GM19328 (cell line): ENCODE measurements at regions not wholly inside any gene's neighbourhood (a gene's known extent, or its start where the extent isn't known, plus 50 kb on each side); places are given as distances from the start of the nearest gene placed in this dataset.
"Not testable (repeated sequence)": the region's sequence is repeated elsewhere in the genome, so short reads cannot be mapped to it uniquely, and the experiment has no call there.

Experiments
- ATAC-seq: cut with Tn5 transposase; IDR thresholded peaks from one replicate; pipeline ENCODE4 v1.9.1; 2021; ENCODE audit warnings: mild to moderate bottlenecking, moderate library complexity; ENCODE audit not compliant: unreplicated experiment

DNA sequence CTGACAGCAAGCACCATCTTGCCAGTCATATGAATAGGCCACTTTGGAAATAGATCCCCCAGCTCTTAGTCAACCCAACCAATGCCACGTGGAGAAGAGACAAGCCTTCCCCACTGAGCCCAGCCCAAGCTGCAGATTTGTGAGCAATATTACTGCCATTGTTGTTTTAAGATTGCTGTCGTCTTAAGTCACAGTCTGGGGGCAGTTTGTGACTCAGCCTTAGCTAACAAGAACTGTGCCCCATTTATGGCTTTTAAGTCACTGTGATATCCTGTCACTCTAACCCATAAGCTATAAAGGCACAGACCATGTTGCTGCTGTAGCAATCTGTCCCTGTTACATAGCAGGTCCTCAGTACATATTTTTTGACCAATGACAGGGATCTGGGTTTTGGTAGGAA lies 464.2 kb downstream of the MED13L start:
- no peak for ATAC-seq

DNA sequence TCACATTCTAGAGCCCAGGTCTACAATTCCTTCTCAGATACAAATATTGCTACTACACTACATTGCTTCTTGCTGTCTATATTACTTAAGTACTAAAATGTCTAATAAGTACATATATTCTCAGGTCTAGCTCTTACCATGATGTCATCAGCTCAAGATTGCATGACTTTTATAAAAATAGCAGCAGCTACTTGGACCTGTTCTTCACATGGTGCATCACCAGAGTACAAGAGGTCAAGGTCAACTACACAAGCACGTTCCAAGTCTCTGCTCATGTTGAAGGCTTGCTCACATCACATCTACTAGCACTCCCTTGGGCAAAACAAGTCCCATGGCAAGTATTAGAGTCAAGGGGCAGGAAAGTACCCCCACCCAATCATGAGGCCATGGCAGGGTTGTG lies 465.6 kb downstream of the MED13L start:
- no peak for ATAC-seq

DNA sequence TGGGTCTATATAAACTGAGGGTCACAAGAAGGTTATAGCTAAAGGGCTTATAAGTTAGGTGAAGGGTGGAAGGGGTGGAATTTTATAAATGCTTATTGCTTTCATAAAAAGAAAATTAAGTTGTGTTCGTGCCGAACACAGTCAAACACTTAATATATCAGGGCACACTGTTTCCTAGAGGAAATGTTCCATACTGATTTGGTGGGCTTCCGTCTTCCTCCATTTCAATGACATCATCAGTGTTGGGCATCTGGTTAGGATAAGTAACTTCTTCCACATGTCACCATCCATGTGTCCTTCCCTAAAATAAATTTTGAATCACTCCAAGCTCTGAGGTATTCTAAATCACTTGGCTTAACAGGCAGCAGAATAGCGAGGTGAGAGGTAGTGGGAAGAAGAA lies 466.4 kb downstream of the MED13L start:
- ATAC-seq, result no peak

DNA sequence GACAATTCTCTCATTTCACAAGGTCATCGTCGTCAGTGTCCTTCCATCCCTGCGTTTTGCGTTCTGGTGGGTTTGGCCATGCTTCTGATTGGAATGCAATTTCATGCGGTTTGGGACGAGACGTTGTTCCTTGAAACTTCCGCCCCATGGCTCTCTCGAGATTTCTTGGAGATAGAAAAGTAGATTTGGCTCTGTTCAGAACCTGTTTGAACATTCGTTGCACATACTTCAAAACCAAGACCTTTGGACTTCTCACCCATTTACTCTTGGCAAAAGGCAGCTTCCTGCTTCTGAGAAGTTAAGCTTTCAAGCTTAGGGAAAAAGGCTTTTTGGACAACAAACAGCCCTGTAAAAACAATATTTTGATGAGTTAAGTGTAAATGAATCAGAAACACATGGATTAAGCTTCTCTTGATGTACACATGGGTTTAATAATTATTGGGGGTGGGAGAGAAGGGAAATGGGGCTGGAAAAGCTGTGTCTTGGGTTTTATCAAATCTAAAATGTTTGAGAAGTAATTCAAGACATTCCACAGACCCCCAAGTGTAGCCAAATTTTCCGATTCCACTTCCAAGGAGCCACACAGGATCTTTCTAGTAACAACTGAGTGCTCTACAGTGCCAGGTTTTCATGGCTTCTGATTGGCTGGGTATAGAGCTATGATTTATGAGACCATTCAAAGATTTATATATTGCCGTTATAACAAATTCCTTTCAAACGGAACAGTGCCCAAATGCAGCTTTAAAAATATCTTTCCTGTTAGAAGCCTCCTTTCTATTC lies 467.2 kb downstream of the MED13L start:
- ATAC-seq, result no peak

DNA sequence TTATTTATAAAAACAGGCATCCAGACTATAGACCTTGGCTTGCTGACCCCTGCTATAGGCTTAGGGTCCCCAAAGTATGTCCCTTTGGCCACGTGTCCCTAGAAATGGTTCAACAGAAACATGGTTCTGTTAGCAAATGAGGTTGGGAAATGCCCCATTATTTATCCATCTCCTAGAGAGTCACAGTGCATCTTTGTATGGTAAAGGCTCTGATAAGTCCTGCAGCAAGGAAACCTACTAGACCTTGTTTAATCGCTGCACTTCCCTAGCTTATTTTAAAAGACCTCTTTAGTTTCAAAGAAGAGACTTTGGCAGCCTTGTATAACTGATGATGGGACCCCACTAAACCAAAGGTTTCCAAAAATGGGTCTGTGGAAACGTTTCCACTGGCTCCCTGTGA lies 471.5 kb downstream of the MED13L start:
- ATAC-seq, result no peak

DNA sequence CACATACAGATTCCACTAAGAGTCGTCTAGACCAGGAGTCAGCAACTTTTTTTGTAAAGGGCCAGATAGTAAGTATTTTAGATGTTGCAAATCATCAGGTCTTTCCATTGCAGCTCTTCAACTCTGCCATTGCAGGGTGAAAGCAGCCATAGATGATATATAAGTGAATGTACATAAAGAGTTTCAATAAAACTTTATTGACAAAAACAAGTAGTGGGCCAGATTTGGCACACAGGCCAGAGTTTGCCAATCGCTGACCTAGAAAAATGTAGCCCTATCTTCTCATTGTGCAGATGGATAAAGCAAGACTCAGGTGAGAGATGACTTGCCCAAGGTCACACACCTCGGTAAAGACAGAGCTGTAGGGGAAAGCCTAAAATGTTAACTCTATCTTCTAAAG lies 474.7 kb downstream of the MED13L start:
- no peak for ATAC-seq

DNA sequence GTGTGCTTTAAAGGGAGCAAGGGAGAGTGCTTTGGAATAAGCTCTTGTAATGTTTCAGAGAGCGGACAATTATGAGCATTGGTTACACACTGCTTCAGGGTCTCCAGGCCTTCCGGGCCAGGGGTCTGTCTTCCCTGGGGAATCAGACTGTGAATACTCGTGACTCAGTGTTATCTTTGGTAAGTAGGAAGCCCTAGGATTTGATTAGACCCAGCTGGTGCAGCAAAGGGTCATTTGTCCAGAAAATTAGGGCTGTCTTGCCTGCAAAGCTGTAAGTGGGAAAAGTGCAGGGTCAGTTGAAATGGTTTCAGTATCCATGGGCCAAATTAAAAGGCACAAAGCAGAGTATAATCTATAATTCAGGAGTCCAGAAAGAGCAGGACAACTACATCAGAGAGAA lies 475.6 kb downstream of the MED13L start:
- no peak for ATAC-seq

DNA sequence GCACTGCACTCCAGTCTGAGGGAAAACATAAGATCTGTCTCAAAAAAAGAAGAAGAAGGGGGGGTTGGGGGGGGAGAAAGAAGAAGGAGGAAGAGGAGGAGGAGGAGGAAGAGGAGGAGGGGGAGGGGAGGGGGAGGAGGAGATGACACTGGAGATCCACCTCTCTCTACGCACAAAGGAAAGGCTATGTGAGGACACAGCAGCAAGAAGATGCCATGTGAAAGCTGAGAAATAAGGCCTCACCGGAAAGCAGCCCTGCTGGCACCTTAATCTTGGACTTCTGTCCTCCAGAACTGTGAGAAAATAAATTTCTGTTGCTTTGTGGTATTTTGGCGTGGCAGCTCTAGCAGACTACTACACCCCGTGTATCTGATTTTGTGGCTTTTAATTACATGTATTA lies 477.9 kb downstream of the MED13L start:
- no peak for ATAC-seq

DNA sequence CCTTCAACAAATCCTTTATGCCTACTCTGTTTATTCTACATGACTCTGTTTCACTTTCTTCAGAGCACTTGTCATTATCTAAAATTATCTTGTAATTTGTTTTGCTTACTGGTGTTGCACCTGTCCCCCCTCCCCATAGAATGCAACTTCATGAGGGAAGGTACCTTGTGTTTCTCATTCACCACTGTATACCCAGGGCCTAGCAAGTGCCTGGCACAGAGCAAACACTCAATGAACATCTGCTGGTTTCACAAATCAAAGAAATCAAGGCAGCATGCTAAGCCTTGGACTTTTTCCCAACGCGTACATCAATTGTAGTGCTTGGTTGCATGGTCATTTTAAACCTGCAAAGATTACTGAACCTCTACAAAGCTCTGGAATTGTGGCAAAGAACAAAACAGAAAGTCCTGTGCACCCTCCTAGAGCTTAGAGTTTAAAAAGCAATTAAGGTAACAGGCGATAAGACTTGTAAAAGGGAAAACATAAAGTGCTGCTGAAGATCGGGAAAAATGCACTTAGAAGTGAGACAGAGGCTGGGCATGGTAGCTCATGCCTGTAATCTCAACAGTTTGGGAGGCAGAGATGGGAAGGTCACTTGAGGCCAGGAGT lies 479.1 kb downstream of the MED13L start:
- no peak for ATAC-seq

DNA sequence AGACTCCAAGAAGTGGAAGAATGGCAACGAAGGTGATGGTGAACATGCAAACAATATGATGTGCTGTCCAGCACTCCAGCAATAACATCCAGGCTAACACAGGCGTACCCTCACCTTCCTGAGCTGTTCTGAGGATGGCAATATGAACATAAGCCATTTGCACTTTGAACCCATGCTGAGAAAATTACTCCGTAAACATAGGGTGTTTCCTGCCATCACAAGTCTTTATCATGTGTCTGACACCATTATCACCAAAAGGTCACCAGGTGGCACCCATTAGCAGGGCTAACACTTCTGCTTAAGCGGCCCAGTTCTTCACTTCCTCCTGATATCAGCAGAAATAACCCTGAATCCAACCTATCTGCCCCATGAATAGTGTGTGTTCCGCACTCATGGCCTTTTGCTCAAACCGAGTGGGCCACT lies 482.8 kb downstream of the MED13L start:
- no peak for ATAC-seq

DNA sequence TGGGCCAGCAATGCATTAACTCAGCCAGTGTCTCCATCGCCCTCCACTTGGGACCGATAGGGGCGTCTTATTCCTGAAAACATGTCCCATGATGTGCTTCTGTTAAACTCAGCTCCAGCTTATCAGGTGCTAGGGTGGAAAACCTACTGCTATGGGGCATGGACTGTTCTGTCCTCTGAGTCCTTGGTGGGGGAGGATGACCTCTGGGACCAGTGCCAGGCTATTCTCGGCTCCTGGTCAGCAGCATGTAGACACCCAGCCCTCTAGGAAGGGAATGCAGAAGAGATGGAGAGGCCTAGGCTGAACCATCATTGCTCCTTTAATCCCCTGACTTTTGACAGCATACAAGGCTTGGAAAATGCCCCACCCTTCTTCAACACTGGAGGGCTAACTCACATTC lies 486.2 kb downstream of the MED13L start:
- ATAC-seq, result no peak

DNA sequence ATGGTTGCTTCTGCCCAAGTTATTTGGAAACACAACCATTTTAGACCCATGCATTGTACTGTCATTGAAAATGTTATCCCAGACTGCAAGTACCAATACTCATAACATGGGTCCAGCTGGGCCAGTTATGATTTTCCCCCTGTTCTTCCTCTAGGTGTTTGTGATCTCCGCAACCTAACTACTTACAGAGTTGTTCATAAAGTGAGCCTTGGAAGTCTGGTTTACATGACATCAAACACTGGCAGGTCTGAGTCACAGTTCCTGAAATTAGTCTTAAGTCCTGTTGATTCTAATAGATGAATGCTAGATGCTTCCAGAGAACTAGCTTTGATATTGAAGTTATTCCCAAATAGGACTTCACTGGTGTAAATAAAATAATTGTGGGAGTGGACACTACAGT lies 487.0 kb downstream of the MED13L start:
- no peak for ATAC-seq

DNA sequence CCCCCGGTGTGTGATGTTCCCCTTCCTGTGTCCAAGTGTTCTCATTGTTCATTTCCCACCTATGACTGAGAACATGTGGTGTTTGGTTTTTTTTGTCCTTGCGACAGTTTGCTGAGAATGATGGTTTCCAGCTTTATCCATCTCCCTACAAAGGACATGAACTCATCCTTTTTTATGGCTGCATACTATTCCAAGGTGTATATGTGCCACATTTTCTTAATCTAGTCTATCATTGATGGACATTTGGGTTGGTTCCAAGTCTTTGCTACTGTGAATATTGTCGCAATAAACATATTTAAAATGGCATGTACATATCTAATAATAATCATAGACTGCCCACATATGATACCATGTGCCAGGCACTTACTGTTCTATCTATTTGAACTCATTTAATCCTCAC lies 491.0 kb downstream of the MED13L start:
- not testable (repeated sequence) for ATAC-seq

DNA sequence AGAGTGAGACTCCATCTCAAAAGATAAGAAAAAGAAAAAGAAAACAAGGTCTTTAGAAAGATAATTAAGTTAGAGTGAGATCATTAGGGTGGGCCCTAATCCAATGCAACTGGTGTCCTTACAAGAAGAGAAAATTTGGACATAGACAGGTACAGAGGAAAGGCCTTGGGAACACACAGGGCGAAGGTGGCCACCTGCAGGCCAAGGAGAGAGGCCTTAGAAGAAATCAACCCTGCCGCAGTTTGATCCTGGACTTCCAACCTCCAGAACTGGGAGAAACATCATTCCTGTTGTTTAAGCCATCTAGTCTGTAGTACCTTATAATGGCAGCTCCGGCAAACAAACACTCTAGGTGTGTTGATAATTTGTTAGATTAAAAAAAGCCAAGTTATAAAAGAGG lies 491.9 kb downstream of the MED13L start:
- ATAC-seq, result no peak

DNA sequence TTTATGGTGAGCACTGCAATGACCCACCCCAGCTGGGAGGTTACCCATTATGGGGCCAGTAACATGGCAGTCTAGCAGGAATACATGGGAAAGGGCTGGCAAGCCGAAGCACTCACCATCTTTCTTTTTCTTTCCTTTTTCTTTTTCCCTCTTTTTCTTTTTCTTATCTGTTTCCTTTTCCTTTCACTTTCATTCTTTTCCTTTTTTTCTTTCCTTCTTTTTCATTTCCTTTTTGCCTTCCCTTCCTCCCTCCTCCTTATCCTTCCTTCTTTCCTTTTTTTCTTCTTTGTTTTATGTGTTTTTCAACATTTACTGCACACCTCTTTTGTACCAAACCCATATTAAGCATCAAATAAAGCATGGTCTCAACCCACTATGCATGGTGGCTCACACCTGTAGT lies 501.1 kb downstream of the MED13L start:
- no peak for ATAC-seq

DNA sequence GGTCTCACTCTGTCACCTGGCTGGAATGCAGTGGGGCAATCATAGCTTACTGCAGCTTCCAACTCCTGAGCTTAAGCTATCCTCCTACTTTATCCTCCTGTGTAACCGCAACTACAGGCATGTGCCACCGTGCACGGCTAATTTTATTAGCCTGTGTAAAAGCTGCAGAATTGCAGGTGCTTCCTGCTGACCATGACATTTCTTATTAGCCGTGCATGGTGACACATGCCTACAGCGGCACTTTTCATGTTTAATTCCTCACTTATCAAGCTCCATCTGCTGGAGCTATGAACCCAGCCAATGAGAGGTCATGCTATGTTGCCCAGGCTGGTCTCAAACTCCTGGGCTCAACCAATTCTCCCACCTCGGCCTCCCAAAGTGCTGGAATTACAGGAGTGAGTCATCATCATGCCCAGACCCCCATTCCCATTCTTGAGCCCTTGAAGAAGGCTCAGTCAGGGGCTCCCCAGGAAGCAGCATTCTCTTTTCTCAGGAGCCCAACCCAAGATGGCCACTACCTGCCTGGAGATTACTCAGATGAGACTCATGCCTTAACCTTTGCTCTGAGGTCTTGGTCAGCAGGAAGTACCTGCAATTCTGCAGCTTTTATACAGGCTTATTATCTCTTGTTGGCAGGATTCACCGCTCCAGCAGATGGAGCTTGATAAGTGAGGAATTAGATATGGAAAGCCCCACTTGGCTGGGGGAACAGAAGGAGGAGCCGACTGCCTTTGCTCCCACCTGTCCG lies 503.2 kb downstream of the MED13L start:
- no peak for ATAC-seq

DNA sequence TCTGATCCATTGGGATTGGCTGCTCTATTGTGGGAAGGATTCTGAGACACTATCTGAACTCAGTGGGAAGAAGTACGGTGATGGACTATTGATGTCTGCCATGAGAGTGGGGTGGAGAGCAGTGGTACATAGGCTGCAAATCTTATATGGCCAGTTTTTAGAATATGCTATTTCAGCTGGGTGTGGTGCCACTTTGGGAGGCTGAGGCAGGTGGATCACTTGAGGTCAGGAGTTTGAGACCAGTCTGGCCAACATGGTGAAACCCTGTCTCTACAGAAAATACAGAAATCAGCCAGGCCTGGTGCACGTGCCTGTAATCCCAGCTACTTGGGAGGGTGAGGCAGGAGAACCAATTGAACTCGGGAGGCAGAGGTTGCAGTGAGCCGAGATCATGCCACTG lies 505.9 kb downstream of the MED13L start:
- ATAC-seq, result no peak

DNA sequence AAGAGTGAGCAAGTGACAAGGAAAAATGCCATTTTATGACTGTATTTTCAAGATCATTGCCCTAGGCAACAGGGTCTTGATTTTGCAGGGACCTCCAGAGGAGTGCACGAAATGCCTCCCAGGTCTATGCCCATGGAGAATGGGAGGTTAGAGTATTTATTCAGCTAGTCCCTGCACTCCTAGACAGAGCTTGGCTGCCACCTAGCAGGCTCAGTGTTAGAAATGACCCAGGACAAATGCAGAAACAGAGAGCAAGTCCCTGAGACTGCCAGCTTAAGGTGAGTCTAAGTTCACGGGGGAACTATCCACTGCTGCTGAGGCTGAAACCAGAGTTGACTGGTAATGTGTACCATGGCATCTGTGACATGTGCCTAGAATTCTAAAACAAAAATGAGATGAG lies 506.4 kb downstream of the MED13L start:
- no peak for ATAC-seq

DNA sequence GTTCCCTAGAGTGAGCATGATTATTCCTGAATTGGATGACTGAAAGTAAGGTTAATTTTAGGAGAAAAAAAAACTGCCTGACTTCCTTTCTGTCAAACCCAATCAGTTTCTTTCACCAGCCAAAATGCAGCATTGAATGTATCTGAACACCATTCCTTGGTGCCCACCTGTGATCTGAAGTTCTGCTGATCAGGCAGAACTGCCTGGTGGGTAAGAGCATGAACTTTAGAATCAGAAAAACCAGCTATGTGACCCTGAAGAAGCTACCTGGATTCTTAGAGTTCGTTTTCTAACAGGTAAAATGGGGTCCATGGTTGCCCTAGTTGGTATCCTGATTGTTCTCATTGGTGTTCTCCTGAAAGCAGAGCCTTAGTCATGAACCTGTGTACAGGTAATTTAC lies 506.9 kb downstream of the MED13L start:
- no peak for ATAC-seq

DNA sequence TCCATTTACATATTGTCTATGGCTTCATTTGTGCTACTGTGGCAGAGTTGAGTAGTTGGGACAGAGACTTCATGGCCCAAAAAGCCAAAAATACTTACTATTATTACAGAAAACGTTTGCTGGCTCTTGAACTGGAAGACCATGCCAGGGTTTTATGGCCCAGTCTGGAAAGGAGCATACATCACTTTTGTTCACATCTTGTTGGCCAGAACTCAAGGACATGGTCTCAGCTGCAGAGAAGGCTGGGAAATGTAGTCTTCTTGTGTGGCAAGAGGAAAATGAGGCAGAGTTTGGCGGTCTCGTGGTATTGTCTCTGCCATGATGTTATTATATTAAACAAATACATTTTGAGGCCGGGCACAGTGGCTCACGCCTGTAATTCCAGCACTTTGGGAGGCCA lies 509.6 kb downstream of the MED13L start:
- ATAC-seq, result no peak

DNA sequence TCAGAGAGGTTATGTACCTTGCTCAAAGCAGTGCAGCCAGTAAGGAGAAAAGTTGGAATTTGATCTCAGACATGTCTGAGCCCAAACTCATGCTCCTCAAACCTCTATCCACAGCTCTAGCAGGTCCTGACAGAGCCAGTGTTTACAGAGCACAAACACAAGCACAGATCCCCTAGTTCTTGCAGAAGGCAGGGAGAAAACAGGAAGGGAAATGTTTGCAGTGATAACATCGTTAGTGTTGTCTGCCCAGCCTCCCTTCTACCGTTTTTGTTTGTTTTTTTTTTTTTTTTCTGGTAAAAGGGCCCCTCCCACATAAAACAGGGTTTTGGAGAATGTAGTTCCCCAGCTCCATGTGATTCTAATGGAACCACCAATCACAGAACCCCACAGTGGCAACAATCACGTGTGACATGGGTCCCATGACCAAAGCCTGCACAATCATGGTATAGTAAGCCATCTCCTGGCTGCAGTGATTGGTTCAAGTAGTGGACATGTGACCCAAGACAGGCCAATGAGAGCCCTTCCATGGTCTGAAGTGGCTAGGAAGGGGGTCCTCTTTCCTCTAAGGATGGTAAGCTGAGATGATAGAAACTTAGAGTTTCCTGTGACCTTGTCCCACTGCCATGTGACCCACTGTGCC lies 513.4 kb downstream of the MED13L start:
- no peak for ATAC-seq

DNA sequence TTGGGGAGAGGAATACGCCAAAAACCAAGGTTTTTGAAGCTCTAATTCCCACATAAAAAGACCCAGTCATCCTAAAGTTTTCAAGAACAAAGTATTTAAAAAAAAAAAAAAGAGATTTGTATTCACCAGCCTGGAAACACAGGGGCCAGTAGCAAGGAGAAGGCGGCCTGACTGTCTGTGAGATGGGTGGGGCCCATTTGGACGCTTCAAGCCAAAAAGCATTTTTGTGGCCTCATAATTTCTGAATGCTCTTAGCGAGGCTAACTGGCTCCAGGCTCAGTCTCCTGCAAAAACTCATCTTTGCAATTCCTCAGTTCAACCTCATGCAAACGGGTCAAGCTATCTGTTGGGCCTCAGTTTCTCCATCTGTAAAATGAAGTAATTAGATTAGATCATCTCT lies 514.1 kb downstream of the MED13L start:
- no peak for ATAC-seq
